HG02870 (cell line): ENCODE measurements at regions not wholly inside any gene's neighbourhood (a gene's known extent, or its start where the extent isn't known, plus 50 kb on each side); places are given as distances from the start of the nearest gene placed in this dataset.
"Not testable (repeated sequence)": the region's sequence is repeated elsewhere in the genome, so short reads cannot be mapped to it uniquely, and the experiment has no call there.

ENCODE experiments used
- ATAC-seq: cut with Tn5 transposase; IDR thresholded peaks from one replicate; pipeline ENCODE4 v1.9.1; 2021; ENCODE audit warnings: mild to moderate bottlenecking, moderate library complexity; ENCODE audit not compliant: unreplicated experiment

GRCh38 chr5:124961521-124961920, 215.1 kb upstream of the ZNF608 start:
- no peak for ATAC-seq

GRCh38 chr5:124962111-124962510, 215.7 kb upstream of the ZNF608 start:
- ATAC-seq, result no peak

- no peak for ATAC-seq
Observed at GRCh38 chr5:124962735-124963134, 216.3 kb upstream of the ZNF608 start.

GRCh38 chr5:124963236-124963919, 216.9 kb upstream of the ZNF608 start:
- ATAC-seq, result no peak

GRCh38 chr5:124966741-124967140, 220.3 kb upstream of the ZNF608 start:
- not testable (repeated sequence) for ATAC-seq

- ATAC-seq, result not testable (repeated sequence)
Observed at GRCh38 chr5:124970381-124970780, 223.9 kb upstream of the ZNF608 start.

- ATAC-seq, result no peak
Observed at GRCh38 chr5:124972703-124973102, 226.3 kb upstream of the ZNF608 start.

GRCh38 chr5:124973661-124974060, 227.2 kb upstream of the ZNF608 start:
- no peak for ATAC-seq

- no peak for ATAC-seq
Observed at GRCh38 chr5:124976086-124976485, 229.6 kb upstream of the ZNF608 start.

- no peak for ATAC-seq
Observed at GRCh38 chr5:124979251-124979650, 232.8 kb upstream of the ZNF608 start.

- peak; percentile 84 for ATAC-seq
Observed at GRCh38 chr5:124980163-124980941, 233.9 kb upstream of the ZNF608 start.

GRCh38 chr5:124981901-124982300, 235.5 kb upstream of the ZNF608 start:
- ATAC-seq, result no peak

- no peak for ATAC-seq
Observed at GRCh38 chr5:124986170-124986569, 239.7 kb upstream of the ZNF608 start.

- no peak for ATAC-seq
Observed at GRCh38 chr5:124986667-124987066, 240.2 kb upstream of the ZNF608 start.

GRCh38 chr5:124987786-124988185, 241.3 kb upstream of the ZNF608 start:
- not testable (repeated sequence) for ATAC-seq

GRCh38 chr5:124990723-124991122, 244.3 kb upstream of the ZNF608 start:
- no peak for ATAC-seq

- no peak for ATAC-seq
Observed at GRCh38 chr5:124995421-124995820, 249.0 kb upstream of the ZNF608 start.

- no peak for ATAC-seq
Observed at GRCh38 chr5:124996023-124996763, 249.8 kb upstream of the ZNF608 start.

GRCh38 chr5:124996764-124997077, 250.3 kb upstream of the ZNF608 start:
- no peak for ATAC-seq

- no peak for ATAC-seq
Observed at GRCh38 chr5:124997186-124997893, 250.9 kb upstream of the ZNF608 start.

- no peak for ATAC-seq
Observed at GRCh38 chr5:124998520-124998919, 252.1 kb upstream of the ZNF608 start.
